IMR-90 (cell line): ENCODE measurements at regions not wholly inside any gene's neighbourhood (a gene's known extent, or its start where the extent isn't known, plus 50 kb on each side); places are given as distances from the start of the nearest gene placed in this dataset.

Source experiments
- ATAC-seq: fragments of 200-7000 bp; cut with Tn5 transposase; 2 replicates; pipeline ENCODE4 v1.9.1; 2020; ENCODE audit warnings: low read depth, mild to moderate bottlenecking, moderate library complexity
- BruUV-seq: library from RNA; stranded (reverse); fragments of 400-500 nt; replicated peaks from 2 replicates; lab custom pipeline; 2021; lab: Mats Ljungman, UMichigan
- CTCF ChIA-PET: fragments of 300-600 bp; formaldehyde crosslinking; extraction: SDS; loops from one replicate; lab custom pipeline; 2021; ENCODE audit warnings: antibody characterized with exemption; lab: Yijun Ruan, JAX
- POLR2A ChIA-PET: fragments of 300-600 bp; sonication (Branson Sonifier 250); formaldehyde crosslinking; loops from one replicate; lab custom pipeline; 2022; ENCODE audit warnings: antibody characterized with exemption; ENCODE audit not compliant: unreplicated experiment; lab: Charles Lee
- DNase-seq: peaks from one replicate; pipeline ENCODE4 v3.0.0; 2013
- H2AFZ ChIP-seq: replicated peaks from 2 replicates; pipeline ENCODE3; 2013; ENCODE audit warnings: low read length, mild to moderate bottlenecking; ENCODE audit not compliant: poor library complexity
- H2AK5ac ChIP-seq: 2 replicates; pipeline ENCODE4 v1.6.1; 2013; ENCODE audit warnings: low read depth, low read length, inconsistent platforms
- H2AK9ac ChIP-seq: replicated peaks from 2 replicates; pipeline ENCODE3; 2013; ENCODE audit warnings: mild to moderate bottlenecking, low read depth, low read length, moderate library complexity; ENCODE audit not compliant: poor library complexity
- H2BK120ac ChIP-seq: 2 replicates; pipeline ENCODE4 v1.6.1; 2013; ENCODE audit warnings: low read depth, low read length, inconsistent platforms
- H2BK15ac ChIP-seq: 3 replicates; pipeline ENCODE4 v1.6.1; 2013; ENCODE audit warnings: low read depth, low read length, inconsistent platforms
- H2BK20ac ChIP-seq: 2 replicates; pipeline ENCODE4 v1.6.1; 2013; ENCODE audit warnings: low read depth, mild to moderate bottlenecking, inconsistent platforms, low read length, moderate library complexity
- H2BK5ac ChIP-seq: 2 replicates; pipeline ENCODE4 v1.6.1; 2013; ENCODE audit warnings: mild to moderate bottlenecking, low read depth, low read length, inconsistent platforms; ENCODE audit not compliant: poor library complexity, severe bottlenecking
- H3K14ac ChIP-seq: replicated peaks from 2 replicates; pipeline ENCODE4 v1.6.1; 2013; ENCODE audit warnings: low read depth, low read length, inconsistent platforms
- H3K18ac ChIP-seq: 2 replicates; pipeline ENCODE4 v1.6.1; 2013; ENCODE audit warnings: low read depth, low read length, control low read depth
- H3K23ac ChIP-seq: 2 replicates; pipeline ENCODE4 v1.6.1; 2013; ENCODE audit warnings: low read depth, low read length, inconsistent platforms
- H3K27ac ChIP-seq: 2 replicates; pipeline ENCODE4 v1.5.1; 2013; ENCODE audit warnings: mild to moderate bottlenecking, control low read depth, low read length; ENCODE audit not compliant: insufficient read depth
- H3K27me3 ChIP-seq: 2 replicates; pipeline ENCODE4 v1.6.1; 2013; ENCODE audit warnings: low read length; ENCODE audit not compliant: control insufficient read depth, insufficient read depth
- H3K36me3 ChIP-seq: 2 replicates; pipeline ENCODE4 v1.6.1; 2013; ENCODE audit warnings: low read length, mixed read lengths; ENCODE audit not compliant: control insufficient read depth, insufficient read depth
- H3K4ac ChIP-seq: 2 replicates; pipeline ENCODE4 v1.6.1; 2013; ENCODE audit warnings: low read depth, low read length, inconsistent platforms
- H3K4me1 ChIP-seq: 2 replicates; pipeline ENCODE4 v1.6.1; 2013; ENCODE audit warnings: low read length, mixed read lengths; ENCODE audit not compliant: control insufficient read depth, insufficient read depth
- H3K4me2 ChIP-seq: 2 replicates; pipeline ENCODE4 v1.6.1; 2013; ENCODE audit warnings: low read depth, mild to moderate bottlenecking, control low read depth, low read length, moderate library complexity
- H3K4me3 ChIP-seq: 2 replicates; pipeline ENCODE4 v1.5.1; 2013; ENCODE audit warnings: low read depth, mild to moderate bottlenecking, control low read depth, low read length, moderate library complexity; ENCODE audit not compliant: insufficient read depth
- H3K56ac ChIP-seq: 2 replicates; pipeline ENCODE4 v1.6.1; 2013; ENCODE audit warnings: low read length, inconsistent platforms; ENCODE audit not compliant: insufficient read depth; ENCODE audit errors: extremely low read depth
- H3K79me1 ChIP-seq, 2 experiments: 2 replicates each; pipeline ENCODE4 v1.6.1; 2013; ENCODE audit warnings: low read length in 2 of 2, inconsistent platforms in 1 of 2, low read depth in 1 of 2
- H3K9ac ChIP-seq: 2 replicates; pipeline ENCODE4 v1.6.1; 2013; ENCODE audit warnings: low read depth, low read length, control low read depth
- H3K9me1 ChIP-seq: 2 replicates; pipeline ENCODE4 v1.6.1; 2013; ENCODE audit warnings: low read length, inconsistent platforms; ENCODE audit not compliant: insufficient read depth
- H3K9me3 ChIP-seq: 2 replicates; pipeline ENCODE4 v1.6.1; 2013; ENCODE audit warnings: low read length; ENCODE audit not compliant: control insufficient read depth, insufficient read depth
- H4K20me1 ChIP-seq: 2 replicates; pipeline ENCODE4 v1.6.1; 2013; ENCODE audit warnings: low read length, inconsistent platforms; ENCODE audit not compliant: insufficient read depth
- H4K5ac ChIP-seq: 2 replicates; pipeline ENCODE4 v1.6.1; 2013; ENCODE audit warnings: mild to moderate bottlenecking, low read depth, low read length, control low read depth
- H4K8ac ChIP-seq, 2 experiments: 2 replicates each; pipeline ENCODE4 v1.6.1; 2013; ENCODE audit warnings: low read depth in 2 of 2, low read length in 2 of 2, control low read depth in 1 of 2, inconsistent platforms in 1 of 2
- H4K91ac ChIP-seq: 2 replicates; pipeline ENCODE4 v1.6.1; 2013; ENCODE audit warnings: low read depth, low read length, inconsistent platforms; ENCODE audit not compliant: insufficient read depth
- BHLHE40 ChIP-seq: fragments of 150-350 bp; IDR thresholded peaks from 2 replicates; pipeline ENCODE4 v1.6.1; 2016; ENCODE audit warnings: mild to moderate bottlenecking, low read depth, low read length
- CEBPB ChIP-seq: IDR thresholded peaks from 2 replicates; pipeline ENCODE4 v1.6.1; 2012; ENCODE audit warnings: low read depth, low read length, improper control_type of control experiment
- CHD1 ChIP-seq: IDR thresholded peaks from 2 replicates; pipeline ENCODE4 v1.6.1; 2012; ENCODE audit warnings: low read depth, low read length, improper control_type of control experiment
- ELK1 ChIP-seq: fragments of 150-350 bp; IDR thresholded peaks from 2 replicates; pipeline ENCODE4 v1.6.1; 2016; ENCODE audit warnings: low read depth, mild to moderate bottlenecking, low read length, moderate library complexity, borderline replicate concordance
- FOS ChIP-seq: fragments of 150-350 bp; IDR thresholded peaks from 2 replicates; pipeline ENCODE4 v1.6.1; 2016; ENCODE audit warnings: low read depth, low read length
- MAFK ChIP-seq: IDR thresholded peaks from 2 replicates; pipeline ENCODE4 v1.6.1; 2012; ENCODE audit warnings: low read depth, low read length, improper control_type of control experiment
- MXI1 ChIP-seq: IDR thresholded peaks from 2 replicates; pipeline ENCODE4 v1.6.1; 2012; ENCODE audit warnings: low read depth, mild to moderate bottlenecking, low read length, moderate library complexity, borderline replicate concordance
- NFE2L2 ChIP-seq: fragments of 150-350 bp; IDR thresholded peaks from 2 replicates; pipeline ENCODE4 v1.6.1; 2016; ENCODE audit warnings: low read depth, mild to moderate bottlenecking, low read length
- POLR2A ChIP-seq: IDR thresholded peaks from 2 replicates; pipeline ENCODE4 v1.6.1; 2012; ENCODE audit warnings: mild to moderate bottlenecking, low read depth, low read length
- RAD21 ChIP-seq: IDR thresholded peaks from 2 replicates; pipeline ENCODE4 v1.6.1; 2012; ENCODE audit warnings: low read length, improper control_type of control experiment
- RCOR1 ChIP-seq: IDR thresholded peaks from 2 replicates; pipeline ENCODE4 v1.6.1; 2012; ENCODE audit warnings: mild to moderate bottlenecking, low read length, improper control_type of control experiment; ENCODE audit not compliant: insufficient replicate concordance
- RFX5 ChIP-seq: IDR thresholded peaks from 2 replicates; pipeline ENCODE4 v1.8.0; 2012; ENCODE audit warnings: low read depth, mild to moderate bottlenecking, low read length, moderate library complexity
- SMC3 ChIP-seq: fragments of 150-350 bp; IDR thresholded peaks from 2 replicates; pipeline ENCODE4 v1.6.1; 2016; ENCODE audit warnings: low read depth, mild to moderate bottlenecking, antibody characterized with exemption, low read length, moderate library complexity
- USF2 ChIP-seq: fragments of 150-350 bp; IDR thresholded peaks from 2 replicates; pipeline ENCODE4 v1.6.1; 2017; ENCODE audit warnings: mild to moderate bottlenecking, antibody characterized with exemption, low read length, low read depth
- WGBS, 2 experiments: methylation state at CpG; one replicate each; pipeline versions ENCODE4 v1.1.5 to v1.1.7; 2013; ENCODE audit warnings: missing lambda C conversion rate in 2 of 2; ENCODE audit not compliant: insufficient read length in 1 of 2; ENCODE audit errors: extremely low coverage in 2 of 2; 5-methylcytosine and 5-hydroxymethylcytosine counted together
- dilution Hi-C: fragments of 300-500 bp; cut with HindIII; formaldehyde crosslinking; loops from one replicate; pipeline ENCODE4 v1.14.3; 2018; ENCODE audit warnings: low sequenced_read_pairs; ENCODE audit not compliant: unreplicated experiment
- in situ Hi-C: fragments of 300-500 bp; cut with MboI; formaldehyde crosslinking; loops from 3 replicates; pipeline ENCODE4 v1.14.3; 2019; ENCODE audit warnings: low sequenced_read_pairs, inconsistent platforms, mixed read lengths
- intact Hi-C: fragments of 100-400 bp; cut with micrococcal nuclease; formaldehyde crosslinking; loops from 2 replicates; pipeline ENCODE4 v1.10.0; 2022
- TF ChIP-seq, protein P1 (sequence below): conservative IDR thresholded peaks from 2 replicates; pipeline ENCODE4 v1.5.1; 2012; ENCODE audit warnings: mild to moderate bottlenecking, low read depth, low read length, improper control_type of control experiment

DNA sequence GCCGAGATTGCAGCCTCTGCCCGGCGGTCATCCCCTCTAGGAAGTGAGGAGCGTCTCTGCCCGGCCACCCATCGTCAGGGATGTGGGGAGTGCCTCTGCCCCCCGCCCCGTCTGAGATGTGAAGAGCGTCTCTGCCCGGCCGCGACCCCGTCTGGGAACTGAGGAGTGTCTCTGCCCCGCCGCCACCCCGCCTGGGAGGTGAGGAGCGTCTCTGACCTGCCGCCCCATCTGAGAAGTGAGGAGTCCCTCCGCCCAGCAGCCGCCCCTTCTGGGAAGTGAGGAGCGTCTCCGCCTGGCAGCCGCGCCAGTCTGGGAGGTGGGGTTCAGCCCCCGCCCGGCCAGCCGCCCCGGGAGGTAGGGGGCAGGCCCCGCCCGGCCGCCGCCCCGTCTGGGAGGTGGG, 544.0 kb downstream of the CCER1 start:
- 100% methylated on average over 2 of the region's 33 CpGs; no CpG with 5 or more reads in 1 of the 2 experiments for WGBS, 2 experiments

More for the DNA sequence above, 544.0 kb downstream of the CCER1 start:
- H2AK9ac ChIP-seq: no peak overlapping the region
- no peaks in the 10 kb centered on the region for H3K9me1 ChIP-seq
- in situ Hi-C loops (no loop called here), dilution Hi-C loops (no loop called here), intact Hi-C loops (no loop called here)
- no peak overlapping the region for H3K18ac ChIP-seq
- no peaks in the 10 kb centered on the region for H3K9me3 ChIP-seq
- no peak overlapping the region for H2AFZ ChIP-seq
- no peak for DNase-seq
- no peak overlapping the region for H2BK15ac ChIP-seq
- CTCF ChIA-PET: no interaction called here
- H3K27ac ChIP-seq: no peak overlapping the region
- no peak overlapping the region for H3K14ac ChIP-seq
- POLR2A ChIA-PET: no interaction called here
- no peaks in the 10 kb centered on the region for H3K4me1 ChIP-seq
- H4K8ac ChIP-seq: no peak overlapping the region
- no peak overlapping the region for H4K5ac ChIP-seq
- no peak overlapping the region for H3K4me3 ChIP-seq
- BruUV-seq: no TSS peak
- no peak overlapping the region for H3K4ac ChIP-seq
- no peak overlapping the region for H3K4me2 ChIP-seq
- H2BK5ac ChIP-seq: no peak overlapping the region
- ATAC-seq: no peak
- H3K9ac ChIP-seq: no peak overlapping the region
- H2BK120ac ChIP-seq: no peak overlapping the region
- no peak overlapping the region for H2AK5ac ChIP-seq
- H4K91ac ChIP-seq: no peak overlapping the region
- H4K20me1 ChIP-seq: no peaks in the 10 kb centered on the region
- H2BK20ac ChIP-seq: no peak overlapping the region
- no peak for TF ChIP-seq RCOR1
- no peak for TF ChIP-seq USF2
- no peak for TF ChIP-seq RAD21
- no peak for TF ChIP-seq BHLHE40
- no peak for TF ChIP-seq MAFK
- TF ChIP-seq CHD1: no peak
- TF ChIP-seq ELK1: no peak
- TF ChIP-seq FOS: no peak
- TF ChIP-seq SMC3: no peak
- TF ChIP-seq, protein P1, sequence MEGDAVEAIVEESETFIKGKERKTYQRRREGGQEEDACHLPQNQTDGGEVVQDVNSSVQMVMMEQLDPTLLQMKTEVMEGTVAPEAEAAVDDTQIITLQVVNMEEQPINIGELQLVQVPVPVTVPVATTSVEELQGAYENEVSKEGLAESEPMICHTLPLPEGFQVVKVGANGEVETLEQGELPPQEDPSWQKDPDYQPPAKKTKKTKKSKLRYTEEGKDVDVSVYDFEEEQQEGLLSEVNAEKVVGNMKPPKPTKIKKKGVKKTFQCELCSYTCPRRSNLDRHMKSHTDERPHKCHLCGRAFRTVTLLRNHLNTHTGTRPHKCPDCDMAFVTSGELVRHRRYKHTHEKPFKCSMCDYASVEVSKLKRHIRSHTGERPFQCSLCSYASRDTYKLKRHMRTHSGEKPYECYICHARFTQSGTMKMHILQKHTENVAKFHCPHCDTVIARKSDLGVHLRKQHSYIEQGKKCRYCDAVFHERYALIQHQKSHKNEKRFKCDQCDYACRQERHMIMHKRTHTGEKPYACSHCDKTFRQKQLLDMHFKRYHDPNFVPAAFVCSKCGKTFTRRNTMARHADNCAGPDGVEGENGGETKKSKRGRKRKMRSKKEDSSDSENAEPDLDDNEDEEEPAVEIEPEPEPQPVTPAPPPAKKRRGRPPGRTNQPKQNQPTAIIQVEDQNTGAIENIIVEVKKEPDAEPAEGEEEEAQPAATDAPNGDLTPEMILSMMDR: no peak
- no peak for TF ChIP-seq MXI1
- no peak for TF ChIP-seq NFE2L2
- no peak for TF ChIP-seq POLR2A
- no peak for TF ChIP-seq CEBPB
- TF ChIP-seq RFX5: no peak
- no peak overlapping the region for H3K23ac ChIP-seq
- no peaks in the 10 kb centered on the region for H3K27me3 ChIP-seq
- H3K56ac ChIP-seq: no peak overlapping the region
- no peaks in the 10 kb centered on the region for H3K36me3 ChIP-seq
- H3K79me1 ChIP-seq: no peaks in the 10 kb centered on the region
